ENCODE measurements at regions not wholly inside any gene's neighbourhood (a gene's known extent, or its start where the extent isn't known, plus 50 kb on each side); places are given as distances from the start of the nearest gene placed in this dataset.

DNA sequence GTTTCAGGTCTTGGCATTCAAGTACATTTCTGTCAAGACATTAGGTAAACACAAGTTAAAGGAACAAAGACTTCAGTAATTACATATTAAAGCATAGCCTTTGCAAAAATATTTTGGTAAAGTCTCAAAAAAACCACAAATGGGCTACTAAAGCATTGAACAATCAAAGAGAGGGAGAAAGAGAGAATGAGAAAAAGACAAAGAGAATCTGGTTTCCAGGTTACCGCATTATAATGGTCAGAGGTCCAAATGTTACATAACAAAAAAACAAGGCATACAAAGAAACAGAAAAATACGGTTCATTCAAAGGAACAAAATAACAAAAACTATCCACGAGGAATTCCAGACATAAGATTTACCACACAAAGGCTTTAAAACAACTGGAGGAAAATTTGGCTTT is 327.9 kb downstream of the AKAIN1 start:
- TF ChIP-seq HDAC2 (IDR thresholded peaks at IDR 0.05) (no peak), HEYL (CRISPR knock-in tag; IDR thresholded peaks at IDR 0.05) (no peak), EP300 (IDR thresholded peaks at IDR 0.05) (no peak), POLR2A (IDR thresholded peaks at IDR 0.05; ENCODE audit: low read length) (no peak), NFE2L2 (conservative IDR thresholded peaks at IDR 0.05; ENCODE audit: low read length) (no peak), RFX5 (IDR thresholded peaks at IDR 0.05) (no peak)
- TF ChIP-seq, protein P1, sequence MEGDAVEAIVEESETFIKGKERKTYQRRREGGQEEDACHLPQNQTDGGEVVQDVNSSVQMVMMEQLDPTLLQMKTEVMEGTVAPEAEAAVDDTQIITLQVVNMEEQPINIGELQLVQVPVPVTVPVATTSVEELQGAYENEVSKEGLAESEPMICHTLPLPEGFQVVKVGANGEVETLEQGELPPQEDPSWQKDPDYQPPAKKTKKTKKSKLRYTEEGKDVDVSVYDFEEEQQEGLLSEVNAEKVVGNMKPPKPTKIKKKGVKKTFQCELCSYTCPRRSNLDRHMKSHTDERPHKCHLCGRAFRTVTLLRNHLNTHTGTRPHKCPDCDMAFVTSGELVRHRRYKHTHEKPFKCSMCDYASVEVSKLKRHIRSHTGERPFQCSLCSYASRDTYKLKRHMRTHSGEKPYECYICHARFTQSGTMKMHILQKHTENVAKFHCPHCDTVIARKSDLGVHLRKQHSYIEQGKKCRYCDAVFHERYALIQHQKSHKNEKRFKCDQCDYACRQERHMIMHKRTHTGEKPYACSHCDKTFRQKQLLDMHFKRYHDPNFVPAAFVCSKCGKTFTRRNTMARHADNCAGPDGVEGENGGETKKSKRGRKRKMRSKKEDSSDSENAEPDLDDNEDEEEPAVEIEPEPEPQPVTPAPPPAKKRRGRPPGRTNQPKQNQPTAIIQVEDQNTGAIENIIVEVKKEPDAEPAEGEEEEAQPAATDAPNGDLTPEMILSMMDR (IDR thresholded peaks at IDR 0.05): no peak

Measured in A549 (cell line).